Endothelial cell of umbilical vein (primary cell): ENCODE measurements at regions not wholly inside any gene's neighbourhood (a gene's known extent, or its start where the extent isn't known, plus 50 kb on each side); places are given as distances from the start of the nearest gene placed in this dataset.

Experiments used
- EZH2 ChIP-seq: IDR thresholded peaks from 2 replicates; pipeline ENCODE4 v1.6.1; 2012; ENCODE audit warnings: borderline replicate concordance, low read depth, mild to moderate bottlenecking, moderate library complexity, low read length, inconsistent platforms; ENCODE audit not compliant: severe bottlenecking
- TF ChIP-seq, protein P1 (sequence below): IDR thresholded peaks from 2 replicates; pipeline ENCODE4 v1.6.1; 2011; ENCODE audit not compliant: insufficient read depth, insufficient read length

- no peak for TF ChIP-seq EZH2
- TF ChIP-seq, protein P1, sequence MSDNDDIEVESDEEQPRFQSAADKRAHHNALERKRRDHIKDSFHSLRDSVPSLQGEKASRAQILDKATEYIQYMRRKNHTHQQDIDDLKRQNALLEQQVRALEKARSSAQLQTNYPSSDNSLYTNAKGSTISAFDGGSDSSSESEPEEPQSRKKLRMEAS, result peak; percentile 44
Measured at GRCh38 chr12:19575337-19576243, 136.3 kb downstream of the AEBP2 start.
